HG03342 (cell line): ENCODE measurements at regions not wholly inside any gene's neighbourhood (a gene's known extent, or its start where the extent isn't known, plus 50 kb on each side); places are given as distances from the start of the nearest gene placed in this dataset.
"Not testable (repeated sequence)": the region's sequence is repeated elsewhere in the genome, so short reads cannot be mapped to it uniquely, and the experiment has no call there.

Experiments used
- ATAC-seq: cut with Tn5 transposase; IDR thresholded peaks from one replicate; pipeline ENCODE4 v1.9.1; 2021; ENCODE audit warnings: mild to moderate bottlenecking, moderate library complexity; ENCODE audit not compliant: unreplicated experiment

- no peak for ATAC-seq
These were observed 90.0 kb downstream of the ANXA2R start for GRCh38 chr5:42950116-42950455.

DNA sequence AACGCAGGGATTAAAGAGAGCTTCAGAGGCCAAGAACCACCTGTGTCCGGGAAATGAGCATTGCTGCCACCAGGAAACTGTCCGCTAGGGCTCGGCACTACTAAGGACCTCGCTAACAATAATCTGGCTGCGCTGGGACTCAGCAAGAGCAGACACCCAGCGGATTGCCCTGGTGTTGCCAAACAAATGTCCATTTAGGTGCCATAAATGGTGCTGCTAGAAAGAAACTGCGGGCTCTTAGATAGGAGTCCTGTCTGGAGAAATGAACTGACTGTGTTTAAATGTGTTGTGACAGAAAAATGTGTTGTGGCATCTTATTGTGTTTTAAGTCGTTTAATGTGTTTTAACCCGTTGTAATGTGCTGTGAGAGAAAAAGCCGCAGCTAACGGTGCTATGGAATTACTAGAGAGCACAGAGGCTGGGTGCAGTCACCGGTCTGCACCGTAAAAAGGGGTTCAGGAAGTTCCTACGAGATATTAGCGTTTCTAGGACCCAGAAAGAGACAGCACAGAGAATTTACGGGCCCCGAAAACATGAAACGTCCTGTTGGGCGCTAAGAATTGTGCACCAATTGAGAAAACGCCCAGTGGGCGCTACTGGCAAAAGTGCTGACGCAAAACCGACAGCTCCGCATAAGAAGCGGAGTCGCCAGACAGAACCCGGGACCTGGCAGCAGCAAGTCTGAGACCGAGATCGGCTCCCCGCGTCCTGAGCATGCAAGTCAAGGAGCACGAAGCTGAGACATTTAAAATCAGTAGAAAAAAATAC, 90.6 kb downstream of the ANXA2R start:
- peak; percentile 80 for ATAC-seq

GRCh38 chr5:42948961-42949347, 91.2 kb downstream of the ANXA2R start:
- no peak for ATAC-seq

GRCh38 chr5:42944989-42945388, 95.1 kb downstream of the ANXA2R start:
- no peak for ATAC-seq

GRCh38 chr5:42943931-42944631, 96.0 kb downstream of the ANXA2R start:
- no peak for ATAC-seq

- no peak for ATAC-seq
These were observed 99.3 kb downstream of the ANXA2R start for GRCh38 chr5:42940853-42941252.

DNA sequence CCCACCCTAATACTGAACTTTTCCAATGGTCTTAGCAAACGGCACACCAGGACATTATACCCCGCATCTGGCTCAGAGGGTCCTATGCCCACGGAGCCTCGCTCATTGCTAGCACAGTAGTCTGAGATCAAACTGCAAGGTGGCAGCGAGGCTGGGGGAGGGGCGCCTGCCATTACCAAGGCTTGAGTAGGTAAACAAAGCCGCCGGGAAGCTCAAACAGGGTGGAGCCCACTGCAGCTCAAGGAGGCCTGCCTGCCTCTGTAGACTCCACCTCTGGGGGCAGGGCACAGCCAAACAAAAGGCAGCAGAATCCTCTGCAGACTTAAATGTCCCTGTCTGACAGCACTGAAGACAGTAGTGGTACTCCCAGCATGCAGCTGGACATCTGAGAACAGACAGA, 108.1 kb downstream of the ANXA2R start:
- not testable (repeated sequence) for ATAC-seq

- ATAC-seq, result not testable (repeated sequence)
These were observed 108.7 kb downstream of the ANXA2R start for GRCh38 chr5:42931451-42931850.

DNA sequence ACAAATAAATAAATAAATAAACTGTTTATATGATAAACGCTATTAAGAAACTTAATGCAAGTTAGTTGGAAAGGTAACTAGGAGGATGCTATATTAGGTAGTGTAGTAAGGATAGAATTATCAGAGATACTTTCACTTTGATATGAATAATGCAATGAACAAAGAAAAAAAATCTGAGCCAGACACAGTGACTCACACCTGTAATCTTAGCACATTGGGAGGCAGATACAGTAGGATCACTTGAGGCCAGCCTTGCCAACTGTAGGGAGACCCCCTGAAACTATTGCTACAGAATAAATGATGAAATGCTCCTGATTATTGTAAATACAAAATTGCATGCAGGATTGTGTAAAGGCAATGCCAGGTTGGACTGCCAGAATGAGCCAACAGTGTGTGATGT, 109.2 kb downstream of the ANXA2R start:
- ATAC-seq, result no peak

DNA sequence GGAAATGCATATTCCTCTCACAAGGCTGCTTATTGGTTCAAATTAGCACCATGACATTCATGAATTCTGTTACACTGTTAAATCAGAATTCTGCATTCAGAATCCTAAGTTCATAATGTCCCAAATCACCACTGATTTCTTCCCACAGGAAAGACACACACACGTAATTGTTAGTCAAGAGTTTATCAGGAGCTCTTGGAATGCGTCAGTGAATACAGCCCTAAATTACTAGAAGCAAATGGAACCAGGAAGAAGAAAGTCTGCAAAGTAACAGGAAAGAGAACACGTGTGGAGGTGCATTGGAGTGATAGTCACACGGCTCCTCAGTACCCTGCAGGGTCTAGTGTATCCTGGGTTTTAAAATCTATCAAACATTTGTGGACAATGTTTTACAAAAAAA, 110.2 kb downstream of the ANXA2R start:
- no peak for ATAC-seq

GRCh38 chr5:42927730-42928129, 112.4 kb downstream of the ANXA2R start:
- no peak for ATAC-seq

GRCh38 chr5:42924686-42925085, 113.0 kb upstream of the SELENOP start:
- ATAC-seq, result no peak

DNA sequence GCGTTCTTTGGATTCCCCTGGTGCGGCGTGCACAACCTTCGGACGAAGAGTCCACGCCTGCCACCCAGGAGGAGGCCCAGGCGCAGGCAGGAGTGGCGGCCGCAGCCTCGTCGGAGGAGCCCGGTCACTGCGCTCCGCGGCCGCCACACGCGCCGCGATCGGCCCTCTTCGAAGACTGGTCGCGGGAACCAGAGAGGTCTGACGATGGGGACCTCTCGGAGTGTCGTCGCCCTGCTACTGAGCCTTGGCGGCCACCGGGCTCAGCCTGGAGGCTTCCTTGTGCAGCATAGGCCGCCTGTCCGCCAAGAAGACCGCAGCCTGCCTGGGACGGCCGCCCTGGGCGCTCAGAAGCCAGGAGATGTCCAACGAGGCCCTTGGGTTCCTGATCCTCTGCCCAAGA, 112.5 kb upstream of the SELENOP start:
- ATAC-seq, result no peak

- ATAC-seq, result no peak
These were observed 112.0 kb upstream of the SELENOP start for GRCh38 chr5:42923710-42924109.

GRCh38 chr5:42919600-42919999, 107.9 kb upstream of the SELENOP start:
- ATAC-seq, result no peak

DNA sequence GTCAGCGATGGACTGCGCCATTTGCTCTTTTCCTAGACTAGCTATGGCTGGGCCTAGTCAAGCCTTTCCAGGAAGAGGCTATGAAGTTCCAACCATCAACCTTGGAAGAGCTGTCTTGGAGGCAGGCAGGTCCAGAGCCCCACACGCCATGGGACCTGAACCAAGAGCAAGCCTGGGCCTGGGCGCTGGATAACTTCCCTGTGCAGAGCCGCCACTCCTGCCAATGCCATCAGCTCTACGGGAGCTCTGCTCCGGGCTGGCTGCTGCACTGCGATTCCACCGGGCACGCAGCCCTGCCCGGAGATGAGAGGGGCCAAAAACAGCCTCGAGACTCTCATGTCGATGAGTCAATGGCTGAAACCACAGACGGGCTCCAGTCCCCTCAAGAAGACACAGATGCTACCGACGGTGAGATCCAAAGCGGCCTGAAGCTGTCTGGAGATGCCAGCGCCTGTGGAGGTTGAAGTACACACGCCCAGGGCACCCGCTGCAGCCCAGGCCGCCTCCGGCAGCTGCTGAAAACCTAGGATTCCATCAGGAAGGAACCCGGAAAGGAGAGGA, 103.7 kb upstream of the SELENOP start:
- no peak for ATAC-seq

DNA sequence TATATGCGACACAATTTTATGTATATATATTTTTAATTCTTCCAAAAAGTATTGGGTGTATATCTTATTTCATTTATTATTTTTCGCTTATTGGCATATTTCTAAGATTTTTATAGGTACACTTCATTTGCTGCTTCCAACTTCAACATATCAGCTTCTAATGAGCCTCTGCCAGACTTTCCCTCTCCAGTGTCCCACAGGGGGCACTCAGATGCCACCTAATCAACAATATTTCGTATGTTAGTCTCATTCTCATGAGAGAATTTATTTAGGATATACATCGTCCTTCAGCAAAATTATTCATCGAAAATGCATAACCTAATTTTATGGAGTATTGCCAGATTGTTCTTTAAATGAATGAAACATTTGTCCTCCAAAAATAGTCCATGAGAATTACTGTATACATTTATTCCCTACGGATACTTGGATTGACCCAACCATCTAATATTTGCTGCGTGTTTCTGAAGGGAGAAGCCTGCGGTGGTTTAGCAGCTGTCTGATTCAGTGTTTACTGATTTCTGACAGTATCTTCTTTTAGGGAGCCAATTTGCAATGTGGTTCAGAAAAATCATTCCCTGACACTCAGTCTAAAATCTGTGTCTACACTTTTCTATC, 100.6 kb upstream of the SELENOP start:
- no peak for ATAC-seq

DNA sequence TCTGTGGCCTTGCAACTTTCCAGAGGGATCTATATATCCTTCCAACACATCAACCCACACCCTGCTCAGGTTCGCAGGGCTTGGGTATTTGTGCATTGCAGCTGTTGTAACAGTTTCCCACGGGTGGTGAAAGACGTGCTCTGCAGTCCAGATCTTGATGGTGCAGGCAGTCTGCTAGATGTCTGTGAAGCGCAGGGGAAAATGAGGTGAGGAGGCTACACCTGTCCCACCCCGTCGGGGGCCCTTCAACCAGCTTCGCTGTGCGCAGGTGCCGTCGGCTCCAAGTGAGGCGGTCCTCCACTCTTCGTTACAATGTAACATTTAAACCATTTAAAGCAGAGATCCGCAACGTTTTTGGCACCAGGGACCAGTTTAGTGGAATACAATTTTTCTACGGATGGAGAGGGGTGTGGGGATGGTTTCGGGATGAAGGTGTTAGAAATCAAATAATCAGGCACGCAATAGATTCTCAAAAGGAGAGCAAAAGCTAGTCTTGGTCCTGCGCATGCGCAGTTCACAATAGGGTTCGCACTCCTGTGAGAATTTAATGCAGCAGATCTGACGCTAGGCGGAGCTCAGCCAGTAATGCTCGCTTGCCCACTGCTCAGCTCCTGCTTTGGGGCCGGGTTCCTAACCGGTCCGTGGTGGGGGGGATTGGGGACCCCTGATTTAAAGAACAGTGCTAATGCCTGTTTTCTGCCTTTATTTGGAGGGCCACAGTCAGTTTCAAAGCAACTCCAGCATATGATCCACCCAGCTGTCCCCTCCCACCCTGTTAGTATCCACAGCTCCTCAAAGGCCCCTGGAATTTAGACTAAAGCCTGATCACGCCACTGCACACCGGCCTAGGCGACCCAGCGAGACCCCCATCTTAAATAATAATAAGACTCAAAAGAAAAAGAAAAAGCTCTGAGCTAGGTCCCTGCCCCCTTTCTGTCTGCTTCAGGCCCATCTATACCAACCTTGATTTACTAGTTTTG, 97.1 kb upstream of the SELENOP start:
- ATAC-seq, result peak; percentile 91

DNA sequence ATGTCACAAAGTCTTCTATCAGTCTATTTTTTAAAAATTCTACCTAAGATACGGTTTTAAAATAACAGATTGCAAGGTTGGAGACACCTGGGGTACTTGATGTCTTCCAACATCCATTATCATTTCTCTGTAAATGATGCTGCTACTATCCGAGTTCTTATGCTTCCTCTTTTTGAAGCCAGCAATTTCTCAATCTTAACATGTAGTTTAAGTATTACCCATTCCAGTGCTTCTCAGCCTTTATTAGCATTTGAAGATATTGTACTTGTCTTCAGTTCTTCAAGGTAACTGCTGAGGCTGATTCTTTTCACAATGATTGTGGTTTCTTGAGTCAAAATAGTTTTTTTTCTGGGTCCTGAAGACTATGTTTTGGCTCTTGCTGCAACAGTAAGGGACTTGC, 96.4 kb upstream of the SELENOP start:
- ATAC-seq, result no peak

DNA sequence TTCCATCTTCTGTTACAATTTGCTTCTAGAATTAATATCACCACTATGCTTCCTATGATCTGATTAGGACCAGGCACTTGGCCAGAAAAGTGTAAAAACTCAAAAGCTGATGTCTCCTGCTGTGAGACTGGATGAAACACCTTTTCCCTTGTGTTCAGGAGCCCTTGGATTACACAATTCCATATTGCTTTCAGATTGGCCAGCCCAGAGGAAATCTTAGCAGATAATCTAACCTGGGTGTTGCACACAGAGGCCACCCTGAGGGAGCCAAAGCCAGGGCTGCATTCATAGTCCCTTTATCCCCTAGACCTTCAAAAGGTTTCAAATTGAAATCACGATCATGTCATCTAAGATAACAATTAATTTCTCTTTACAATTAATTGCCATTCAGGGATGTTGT, 94.1 kb upstream of the SELENOP start:
- ATAC-seq, result no peak

DNA sequence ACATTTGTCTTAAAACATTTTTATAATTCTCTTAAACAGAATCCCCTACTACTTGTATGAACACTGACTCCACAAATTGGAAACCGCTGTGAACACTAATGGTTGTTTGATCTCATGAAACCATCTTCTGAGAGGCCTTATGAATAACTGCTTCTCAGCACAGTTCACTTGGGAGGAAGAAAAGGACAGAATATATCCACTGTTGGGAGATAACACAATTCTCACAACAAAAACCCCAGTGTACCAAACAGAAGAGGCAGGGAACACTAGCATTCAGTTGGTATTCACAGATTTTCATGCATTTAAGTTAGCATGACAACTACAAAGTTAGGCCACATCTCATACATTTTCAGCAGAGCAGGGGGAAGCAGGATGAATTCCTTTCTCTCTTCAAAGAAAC, 89.0 kb upstream of the SELENOP start:
- no peak for ATAC-seq
